ENCODE measurements at regions not wholly inside any gene's neighbourhood (a gene's known extent, or its start where the extent isn't known, plus 50 kb on each side); places are given as distances from the start of the nearest gene placed in this dataset.
"Not testable (repeated sequence)": the region's sequence is repeated elsewhere in the genome, so short reads cannot be mapped to it uniquely, and the experiment has no call there.

DNA sequence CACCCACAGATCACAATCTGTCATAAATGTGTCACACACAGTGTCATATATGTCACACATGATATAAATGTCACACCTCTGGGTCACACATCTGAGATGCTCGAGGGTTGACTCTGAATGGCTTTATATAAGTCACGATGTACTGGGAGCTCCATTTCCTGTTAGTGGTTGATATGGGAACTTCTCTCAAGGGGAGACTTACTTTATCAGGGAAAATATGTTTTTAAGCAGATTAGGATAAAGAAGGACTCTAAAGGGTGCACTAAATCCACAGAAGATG, 83.9 kb upstream of the MEF2A start:
- FAIRE-seq (no peak), DNase-seq (ENCODE audit: insufficient read length, low spot score) (no peak)

DNA sequence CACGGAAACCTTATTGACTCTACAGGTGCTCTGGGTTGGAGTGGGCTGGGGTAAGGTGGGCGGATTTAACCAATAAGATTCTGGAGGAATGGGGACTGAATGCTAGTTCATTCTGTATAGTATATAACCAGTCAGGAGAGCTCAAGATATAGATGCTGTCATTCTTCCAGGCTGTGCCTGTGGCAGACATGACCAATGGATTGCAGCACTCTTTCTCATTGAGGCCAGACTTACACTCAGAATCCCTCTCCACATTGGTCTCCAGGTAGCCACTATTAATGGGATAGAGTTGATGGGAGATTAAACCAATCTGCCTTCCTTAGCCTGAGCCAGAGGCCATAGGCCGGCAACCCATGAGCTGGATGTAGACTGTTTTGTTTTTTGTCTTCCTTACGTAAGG, 82.8 kb upstream of the MEF2A start:
- FAIRE-seq, result no peak

DNA sequence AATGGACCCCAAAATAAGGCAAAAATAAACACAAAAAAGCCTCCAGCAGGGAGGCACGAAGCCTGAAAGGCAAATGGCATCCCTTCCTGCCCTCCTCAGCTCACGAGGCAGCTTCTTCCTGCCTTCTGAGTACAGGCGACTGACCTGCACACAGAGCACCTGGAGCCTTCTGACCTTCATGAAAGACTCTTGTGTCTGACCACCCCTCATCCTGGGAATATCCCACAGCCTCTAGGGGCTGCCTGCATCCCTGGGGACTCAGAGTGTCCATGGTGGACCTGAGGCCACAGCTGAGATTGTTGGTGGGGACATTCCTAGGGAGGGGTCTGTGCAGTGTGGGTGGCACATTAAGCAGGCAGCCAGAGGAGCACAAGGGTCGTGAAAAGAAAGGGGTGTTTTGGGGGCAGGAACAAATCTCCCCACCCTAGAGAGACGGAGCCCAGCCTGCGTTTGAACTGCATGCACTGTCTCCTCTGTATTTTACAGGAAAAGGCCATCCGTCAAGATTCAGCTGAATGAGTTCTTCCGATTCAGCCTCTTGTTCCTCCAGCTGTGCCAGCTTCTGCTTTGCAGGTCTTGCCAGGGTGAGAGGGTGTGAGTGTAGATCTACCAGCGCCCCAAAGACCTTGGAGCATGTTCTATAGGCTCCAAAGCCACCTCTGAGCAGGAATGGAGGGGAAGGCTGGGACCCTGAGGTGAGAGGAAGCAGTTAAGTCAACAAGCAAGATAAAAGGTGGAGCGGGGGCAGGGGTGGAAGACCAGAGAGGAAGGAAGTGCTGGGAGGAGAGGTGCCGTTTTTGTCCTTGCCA, 80.4 kb upstream of the MEF2A start:
- DNase-seq (ENCODE audit: insufficient read length, low spot score) (no peak), FAIRE-seq (peak; percentile 47)

More for the DNA sequence above, 82.8 kb upstream of the MEF2A start:
- no peak for DNase-seq (ENCODE audit: insufficient read length, low spot score)

DNA sequence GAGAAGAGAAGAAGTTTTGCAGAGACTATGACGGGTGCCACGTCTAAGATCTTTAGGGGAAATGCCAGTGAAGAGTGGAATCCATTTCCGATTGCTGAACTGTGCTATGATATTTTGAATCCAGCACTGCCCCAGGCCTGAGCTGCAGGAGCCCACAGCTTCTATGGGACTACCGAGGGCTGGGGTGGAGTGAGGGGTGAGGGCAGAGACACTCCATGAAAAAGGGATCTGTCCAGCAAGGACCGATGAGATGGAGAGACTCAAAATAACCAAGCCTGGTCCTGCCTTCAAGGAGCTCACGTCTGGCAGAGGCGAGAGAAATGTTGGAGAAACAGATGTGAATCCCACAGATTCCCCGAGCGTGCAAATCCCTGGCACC, 79.8 kb upstream of the MEF2A start:
- no peak for DNase-seq (ENCODE audit: insufficient read length, low spot score)
- peak; percentile 37 for FAIRE-seq

DNA sequence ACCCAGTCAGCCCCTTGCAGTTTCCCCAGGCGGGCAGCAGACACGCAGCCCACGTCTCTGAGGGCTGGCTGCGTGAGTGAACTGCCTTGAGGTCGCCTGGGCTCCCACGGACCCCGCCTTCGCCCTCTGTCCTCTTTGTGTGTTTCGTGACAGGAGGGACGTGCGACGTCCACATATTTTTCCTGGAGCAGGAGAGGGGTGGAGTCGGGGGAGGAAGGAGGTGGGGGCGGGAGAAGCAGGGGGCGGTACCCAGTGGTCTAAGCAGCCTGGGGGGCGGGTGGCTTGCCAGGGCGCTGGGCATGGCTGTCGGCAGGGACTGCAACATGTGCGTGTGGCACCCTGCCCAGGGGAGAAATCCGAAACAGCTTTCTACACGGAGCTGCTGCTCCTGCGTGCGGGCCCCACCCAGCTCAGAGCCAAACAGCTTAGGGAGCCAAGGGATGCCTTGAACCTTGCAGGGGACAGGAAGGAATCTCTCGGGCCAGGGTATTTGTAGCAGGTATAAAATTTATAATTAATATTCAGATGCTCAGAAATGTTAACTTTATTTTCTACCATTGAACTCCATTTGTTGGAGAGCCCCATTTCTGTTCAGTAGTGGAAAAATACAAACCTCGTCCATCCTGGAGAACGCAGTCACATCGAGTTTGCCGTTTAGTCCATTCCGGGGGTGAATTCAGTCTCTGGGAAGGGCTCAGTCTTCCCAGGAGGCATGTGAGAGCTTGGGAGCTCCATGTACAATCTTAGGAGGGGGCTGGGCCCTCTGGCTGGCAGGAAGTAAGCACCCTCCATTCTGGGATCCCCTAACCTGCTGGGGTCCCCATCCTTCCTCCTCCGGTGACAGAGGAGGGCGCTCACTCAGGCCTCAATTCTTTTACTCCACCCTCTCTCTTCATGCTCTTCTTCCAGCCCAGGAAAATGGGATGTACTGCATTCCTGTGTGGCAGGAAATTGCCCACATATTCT, 79.1 kb upstream of the MEF2A start:
- DNase-seq (ENCODE audit: insufficient read length, low spot score) (no peak), FAIRE-seq (peak; percentile 62)

DNA sequence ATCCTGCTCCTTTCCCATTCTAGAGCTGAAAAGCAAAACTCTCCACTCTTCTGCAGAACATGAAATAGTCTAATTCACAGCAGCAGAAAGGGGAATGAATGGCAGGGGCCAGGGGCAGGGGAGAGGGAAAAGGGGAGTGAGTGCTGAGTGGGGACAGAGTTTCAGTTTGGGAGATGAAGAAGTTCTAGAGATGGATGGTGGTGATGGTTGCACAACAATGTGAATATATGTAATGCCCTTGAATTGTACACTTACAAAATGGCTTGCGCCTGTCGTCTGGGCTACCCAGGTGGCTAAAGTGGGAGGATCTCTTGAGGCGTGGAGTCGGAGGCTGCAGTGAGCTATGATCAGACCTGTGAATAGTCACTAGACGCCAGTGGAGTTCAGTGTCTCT, 78.5 kb upstream of the MEF2A start:
- DNase-seq (ENCODE audit: insufficient read length, low spot score), result no peak

DNA sequence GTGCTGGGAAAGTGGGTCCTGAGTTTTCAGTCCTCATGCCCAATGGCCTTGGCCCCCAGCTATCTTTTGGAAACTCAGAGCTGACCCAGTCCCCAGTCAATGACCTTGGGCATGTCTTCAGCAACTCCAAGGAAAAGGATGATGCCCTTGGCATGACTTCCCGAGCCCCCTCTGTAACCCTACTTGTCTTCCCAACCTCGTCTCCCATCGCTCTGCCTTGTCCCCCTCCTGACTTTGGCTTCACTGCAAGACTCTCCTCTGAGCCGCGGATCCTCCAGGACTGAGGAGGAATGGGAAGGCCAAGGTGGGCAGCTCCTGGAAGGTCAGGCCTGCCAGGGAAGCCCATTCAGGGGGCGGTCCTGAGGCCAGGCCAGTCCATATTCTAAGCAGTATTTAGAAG, 73.5 kb upstream of the MEF2A start:
- FAIRE-seq, result no peak

More for the DNA sequence above, 78.5 kb upstream of the MEF2A start:
- FAIRE-seq, result no peak

DNA sequence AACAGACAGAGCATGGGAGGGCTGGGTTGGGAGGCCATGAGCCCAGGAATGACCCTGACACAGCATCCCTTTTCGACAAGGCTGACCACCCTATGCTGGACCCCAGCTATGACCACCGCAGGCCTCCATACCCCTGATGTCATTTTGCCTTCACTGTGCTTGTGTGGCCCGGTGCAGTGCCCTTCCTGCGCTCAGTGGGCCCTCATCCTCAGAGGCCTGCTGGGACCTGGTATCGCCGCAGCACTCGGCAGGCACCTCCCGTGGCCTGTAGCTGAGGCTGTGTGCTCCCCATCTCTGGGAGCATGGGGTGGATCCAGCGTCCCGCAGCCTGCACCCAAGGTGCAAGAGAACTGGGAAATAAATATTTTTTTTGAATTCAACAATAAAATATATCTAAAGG, 73.1 kb upstream of the MEF2A start:
- DNase-seq (ENCODE audit: insufficient read length, low spot score), result no peak
- FAIRE-seq, result no peak

More for the DNA sequence above, 73.5 kb upstream of the MEF2A start:
- no peak for DNase-seq (ENCODE audit: insufficient read length, low spot score)

DNA sequence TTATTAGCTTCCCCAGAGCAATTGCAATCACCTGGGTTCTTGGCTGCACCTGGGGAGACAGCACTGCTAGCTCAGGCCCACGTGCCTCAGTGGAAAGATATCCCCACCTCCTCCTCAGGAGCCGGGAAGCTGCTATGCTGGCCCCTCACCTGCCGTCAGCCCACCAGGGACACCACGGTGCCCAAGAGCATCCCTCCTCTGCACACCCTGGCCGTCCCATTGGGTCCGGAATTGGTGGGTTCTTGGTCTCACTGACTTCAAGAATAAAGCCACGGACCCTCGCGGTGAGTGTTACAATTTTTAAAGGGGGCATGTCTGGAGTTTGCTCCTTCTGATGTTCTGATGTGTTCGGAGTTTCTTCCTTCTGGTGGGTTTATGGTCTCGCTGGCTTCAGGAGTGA, 72.3 kb upstream of the MEF2A start:
- DNase-seq (ENCODE audit: insufficient read length, low spot score) (no peak), FAIRE-seq (no peak)

DNA sequence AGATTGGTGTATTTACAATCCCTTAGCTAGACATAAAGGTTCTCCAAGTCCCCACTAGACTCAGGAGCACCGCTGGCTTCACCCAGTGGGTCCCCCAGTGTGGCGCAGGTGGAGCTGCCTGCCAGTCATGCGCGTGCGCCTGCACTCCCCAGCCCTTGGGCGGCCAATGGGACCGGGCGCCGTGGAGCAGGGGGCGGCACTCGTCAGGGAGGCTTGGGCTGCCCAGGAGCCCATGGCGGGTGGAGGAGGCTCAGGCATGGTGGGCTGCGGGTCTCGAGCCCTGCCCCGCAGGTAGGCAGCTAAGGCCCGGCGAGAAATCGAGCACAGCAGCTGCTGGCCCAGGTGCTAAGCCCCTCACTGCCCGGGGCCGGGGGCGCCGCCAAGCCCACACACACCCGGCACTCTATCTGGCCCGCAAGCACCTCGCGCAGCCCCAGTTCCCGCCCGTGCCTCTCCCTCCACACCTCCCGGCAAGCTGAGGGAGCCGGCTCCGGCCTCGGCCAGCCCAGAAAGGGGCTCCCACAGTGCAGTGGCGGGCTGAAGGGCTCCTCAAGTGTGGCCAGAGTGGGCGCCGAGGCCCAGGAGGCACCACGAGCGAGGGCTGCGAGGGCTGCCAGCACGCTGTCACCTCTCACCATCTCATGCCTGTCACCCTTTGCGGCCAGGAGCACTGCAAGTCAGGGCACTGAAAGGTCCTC, 71.1 kb upstream of the MEF2A start:
- not testable (repeated sequence) for DNase-seq (ENCODE audit: insufficient read length, low spot score); FAIRE-seq

DNA sequence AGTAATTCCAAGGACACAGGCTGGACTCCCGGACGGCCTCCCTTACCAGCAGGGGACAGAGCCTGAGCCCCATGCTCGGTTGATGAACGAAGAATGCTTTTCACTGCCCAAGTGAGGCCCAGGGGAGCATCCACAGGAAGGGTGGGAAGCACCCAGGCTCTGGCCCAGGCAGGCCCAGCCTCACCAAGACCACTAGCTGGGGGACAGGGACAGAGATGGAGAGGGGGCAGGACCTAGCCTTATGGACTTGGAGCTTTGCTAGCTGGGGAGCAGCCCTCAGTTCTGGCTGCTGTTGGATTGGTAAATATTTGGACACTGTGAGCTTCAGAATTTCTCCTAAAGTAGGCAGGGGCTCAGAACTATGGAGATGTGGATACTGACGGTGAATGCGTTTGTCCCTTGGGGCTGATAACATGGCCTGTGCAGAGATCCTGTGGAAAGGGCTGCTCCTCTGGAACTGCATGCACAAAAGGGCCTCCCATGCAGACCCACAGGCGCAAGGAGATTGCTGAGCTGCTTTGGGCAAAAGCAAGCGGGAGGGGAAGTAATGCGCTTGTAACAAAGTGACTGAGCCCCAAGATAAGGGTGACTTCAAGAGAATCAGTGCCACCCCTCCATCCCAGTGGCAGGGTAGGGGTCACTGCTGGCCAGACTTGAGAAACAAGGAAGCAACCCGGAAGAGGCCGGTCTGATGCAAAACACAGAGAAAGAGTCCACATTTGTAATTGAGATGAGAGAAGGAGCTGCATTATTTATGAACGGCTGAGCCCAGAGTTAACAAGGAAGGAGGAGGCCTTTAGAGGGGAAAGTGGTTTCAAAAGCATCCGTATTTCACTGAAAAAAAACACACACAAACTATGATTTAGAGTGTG, 70.1 kb upstream of the MEF2A start:
- no peak for DNase-seq (ENCODE audit: insufficient read length, low spot score)
- FAIRE-seq, result peak; percentile 49

DNA sequence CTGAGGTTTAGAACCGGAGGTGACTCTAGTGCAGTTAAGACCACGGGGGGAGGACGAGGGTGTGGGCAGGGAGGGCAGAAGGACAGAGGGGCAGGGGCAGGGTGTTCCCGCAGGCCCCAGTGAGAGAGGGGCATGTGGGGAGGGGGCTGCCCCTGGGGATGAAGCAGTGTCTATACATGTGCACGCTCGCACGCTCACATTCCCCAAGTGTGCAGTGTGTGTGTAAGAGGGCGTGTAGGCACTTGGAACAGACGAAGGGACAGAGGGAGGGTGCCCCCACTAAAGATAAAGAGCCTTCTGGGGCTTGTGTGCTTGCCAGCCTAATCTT, 69.5 kb upstream of the MEF2A start:
- no peak for FAIRE-seq
- no peak for DNase-seq (ENCODE audit: insufficient read length, low spot score)

DNA sequence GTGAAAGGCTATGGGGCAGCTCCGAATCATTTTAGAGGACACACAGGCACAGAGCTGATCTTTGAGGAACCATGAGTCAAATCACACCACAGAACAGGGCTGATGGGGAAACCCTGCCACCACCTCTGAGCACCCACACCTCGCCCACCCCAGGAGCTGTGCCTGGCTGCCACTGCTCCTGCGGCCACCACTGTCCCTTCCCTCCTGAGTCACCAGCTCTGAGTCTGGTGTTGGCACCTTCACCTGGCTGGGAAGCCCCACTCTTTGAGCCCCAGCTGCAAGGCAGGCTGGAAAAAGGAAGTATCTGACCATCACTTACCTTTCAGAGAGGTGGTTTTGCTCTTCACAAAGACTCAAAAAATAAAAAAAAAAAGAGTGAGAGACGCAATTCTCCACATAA, 63.6 kb upstream of the MEF2A start:
- peak; percentile 95 for FAIRE-seq

DNA sequence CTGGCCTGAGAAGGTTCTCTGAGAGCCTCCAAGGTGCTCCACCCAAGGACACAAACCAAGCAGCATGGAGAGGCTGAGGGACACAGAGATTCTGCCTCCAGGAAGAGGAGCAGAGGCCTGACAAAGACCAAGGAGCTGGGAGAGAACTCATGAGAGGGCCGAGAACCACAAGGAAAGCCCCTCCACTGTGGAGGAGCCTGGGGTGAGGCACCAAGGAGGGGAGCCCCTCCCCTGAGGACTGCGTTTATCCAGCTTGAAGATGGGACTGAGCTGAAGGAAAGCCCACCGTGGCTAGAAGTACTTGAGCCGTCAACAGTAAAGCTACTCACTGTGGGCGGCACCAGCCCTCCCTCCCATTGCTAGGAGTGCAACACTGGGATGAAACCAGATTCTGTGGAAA, 63.1 kb upstream of the MEF2A start:
- FAIRE-seq (no peak), DNase-seq (ENCODE audit: insufficient read length, low spot score) (no peak)

More for the DNA sequence above, 63.6 kb upstream of the MEF2A start:
- DNase-seq (ENCODE audit: insufficient read length, low spot score), result no peak

DNA sequence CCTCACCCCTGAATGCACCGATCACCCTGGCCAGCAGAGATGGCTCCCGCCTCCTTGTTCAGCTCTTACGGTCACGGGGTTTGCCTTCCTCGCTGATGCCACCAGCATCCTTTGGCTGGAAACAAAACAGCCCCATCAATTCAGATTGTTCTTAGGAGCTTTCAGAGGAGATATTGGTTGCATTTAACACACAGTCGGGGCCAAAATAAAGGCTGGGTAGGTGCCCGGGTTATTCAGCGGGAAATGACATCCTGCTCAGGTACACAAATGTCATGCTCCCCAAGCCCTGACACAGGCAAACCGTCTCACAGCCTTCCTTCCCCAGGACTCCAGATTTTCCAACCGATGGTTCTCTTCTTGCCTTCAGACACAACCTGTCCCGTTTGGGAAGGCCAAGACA, 62.4 kb upstream of the MEF2A start:
- FAIRE-seq (no peak), DNase-seq (ENCODE audit: insufficient read length, low spot score) (no peak)

DNA sequence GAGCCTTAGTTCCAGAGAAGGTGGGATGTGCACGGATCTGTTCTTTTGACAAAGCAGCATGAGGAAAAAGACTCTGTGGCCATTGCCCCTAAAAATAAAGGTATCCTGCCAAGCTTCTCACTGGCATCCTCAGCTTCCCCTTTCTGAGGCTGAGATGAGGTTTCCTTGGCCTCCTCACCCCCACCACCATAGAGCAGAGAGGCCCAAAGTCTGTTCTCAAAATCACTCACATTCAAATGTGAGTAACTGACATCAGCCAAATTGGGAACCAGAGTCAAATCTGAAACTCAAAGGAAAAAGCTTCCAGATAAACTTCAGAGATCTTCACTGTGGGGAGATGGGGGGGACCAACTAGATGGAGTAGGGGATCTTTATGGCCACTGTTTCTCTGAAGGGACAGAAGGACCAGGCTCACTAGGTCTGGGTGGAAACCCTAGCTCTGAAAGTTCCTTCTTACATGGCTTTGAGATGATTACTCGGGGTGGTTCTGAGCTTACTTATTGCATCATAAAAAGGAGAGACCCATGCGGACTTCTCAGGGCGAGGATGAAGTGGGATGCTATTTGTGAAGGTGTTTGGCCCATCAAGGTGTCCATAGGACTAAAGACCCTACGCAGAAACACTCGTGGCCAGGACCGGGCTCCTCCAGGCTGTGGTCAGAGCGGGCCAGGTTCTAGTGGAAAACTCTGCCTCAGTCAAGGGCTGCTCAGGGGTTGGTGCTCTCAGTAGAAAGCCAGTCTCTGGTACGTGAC, 61.5 kb upstream of the MEF2A start:
- no peak for DNase-seq (ENCODE audit: insufficient read length, low spot score)
- no peak for FAIRE-seq

DNA sequence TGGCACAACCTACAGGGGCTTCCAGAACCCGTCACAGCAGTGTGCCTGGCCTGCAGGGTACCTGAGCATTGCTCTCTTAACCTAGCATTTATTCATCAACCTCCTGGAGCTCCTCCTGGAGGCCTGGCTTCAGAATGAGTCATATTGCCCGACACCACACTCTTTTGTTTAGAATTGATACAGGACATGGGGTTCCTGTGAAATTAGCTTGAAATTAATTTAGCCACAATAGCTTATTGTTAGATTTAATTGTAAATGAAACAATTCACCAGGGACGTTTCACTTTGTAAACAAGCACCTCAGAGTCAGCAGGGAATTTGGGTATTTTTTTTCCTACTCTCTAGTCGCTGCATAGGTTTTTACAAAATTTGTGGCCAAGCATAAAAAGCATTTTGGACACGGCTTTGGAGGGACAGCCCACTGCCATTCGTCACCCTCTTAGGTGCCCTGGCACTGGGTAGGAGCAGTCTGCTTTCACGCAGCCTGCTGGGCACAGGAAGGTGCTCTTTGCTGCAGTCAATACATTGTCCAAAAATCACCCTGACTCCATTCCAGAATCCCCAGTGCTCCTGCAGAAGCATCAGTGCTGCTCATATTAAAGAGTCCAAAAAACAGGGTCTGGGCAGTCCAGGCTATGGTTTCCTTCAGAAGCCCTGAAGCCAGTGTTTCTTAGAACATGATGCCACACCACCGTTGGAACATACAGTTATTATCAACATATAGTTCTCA, 60.8 kb upstream of the MEF2A start:
- DNase-seq (ENCODE audit: insufficient read length, low spot score), result no peak
- peak; percentile 98 for FAIRE-seq

DNA sequence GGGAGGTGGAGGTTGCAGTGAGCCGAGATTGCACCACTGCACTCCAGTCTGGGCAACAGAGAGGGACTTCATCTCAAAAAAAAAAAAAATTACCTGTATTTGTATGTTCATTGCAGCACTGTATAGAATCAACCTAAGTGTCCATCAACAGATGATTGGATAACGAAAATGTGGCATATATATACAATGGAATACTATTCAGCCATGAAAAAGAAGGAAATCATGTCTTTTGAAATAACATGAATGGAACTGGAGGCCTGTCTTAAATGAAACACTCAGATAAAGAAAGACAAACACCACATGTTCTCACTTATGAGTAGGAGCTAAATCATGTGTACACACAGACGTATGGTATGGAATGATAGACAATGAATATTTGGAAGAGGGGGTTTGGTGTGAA, 59.4 kb upstream of the MEF2A start:
- FAIRE-seq, result no peak

DNA sequence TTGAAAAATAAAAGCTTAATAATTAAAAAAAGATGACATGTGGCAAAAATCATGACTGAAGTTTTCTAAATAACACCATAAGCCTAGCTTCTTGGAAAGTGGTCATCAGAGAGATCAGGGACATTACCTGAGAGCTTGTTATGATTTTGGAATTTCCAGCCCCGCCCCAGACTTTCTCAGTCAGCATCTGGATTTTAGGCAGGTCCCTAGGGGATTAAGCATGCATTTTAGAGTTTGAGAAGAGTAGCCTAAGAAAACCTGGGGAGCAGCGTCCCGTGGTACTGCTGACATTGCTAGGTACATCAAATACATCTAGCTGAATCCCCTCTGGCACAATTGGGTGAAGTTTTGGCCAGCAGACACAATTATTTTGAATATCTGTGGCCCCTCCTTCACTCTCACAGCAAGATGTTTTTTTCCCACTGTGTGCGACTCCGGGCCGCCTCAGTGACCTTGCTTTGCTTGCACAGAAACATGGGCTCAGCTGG, 58.7 kb upstream of the MEF2A start:
- DNase-seq (ENCODE audit: insufficient read length, low spot score) (no peak), FAIRE-seq (no peak)

More for the DNA sequence above, 59.4 kb upstream of the MEF2A start:
- no peak for DNase-seq (ENCODE audit: insufficient read length, low spot score)

Data from GM19239 (cell line).